ENCODE measurements at regions not wholly inside any gene's neighbourhood (a gene's known extent, or its start where the extent isn't known, plus 50 kb on each side); places are given as distances from the start of the nearest gene placed in this dataset.

DNA sequence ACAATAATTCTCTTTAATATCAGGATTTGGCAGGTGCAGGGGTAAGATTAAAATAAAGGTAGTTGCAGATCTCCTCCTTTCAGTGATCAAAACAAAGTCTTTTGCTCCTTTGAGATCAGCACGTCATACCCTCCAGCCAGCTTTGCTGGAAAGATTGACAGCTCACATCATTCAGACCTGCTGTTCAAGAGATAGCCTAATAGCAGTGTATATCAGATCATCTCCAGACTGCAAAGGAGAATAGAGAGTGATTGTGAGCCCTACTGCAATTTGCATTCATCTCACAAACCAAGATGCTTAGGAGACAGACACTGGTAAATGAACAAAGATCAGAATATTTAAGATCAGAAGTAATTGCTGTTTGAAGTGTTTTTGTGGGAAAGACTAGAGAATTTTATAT, 135.8 kb upstream of the DSEL start:
- H3K9me3 ChIP-seq (ENCODE audit: control insufficient read depth, insufficient read depth, low read length): no peaks in the 10 kb centered on the region
- H3K4me3 ChIP-seq (ENCODE audit: low read depth, low read length): no peak overlapping the region
- no peaks in the 10 kb centered on the region for H3K36me3 ChIP-seq (ENCODE audit: control insufficient read depth, insufficient read depth, low read length)
- no peak overlapping the region for H3K9ac ChIP-seq (ENCODE audit: low read depth, low read length)
- no peaks in the 10 kb centered on the region for H3K27me3 ChIP-seq (ENCODE audit: control insufficient read depth, insufficient read depth, low read length)
- peaks cover 2% of the 10 kb centered on the region for H3K4me1 ChIP-seq (ENCODE audit: control insufficient read depth, insufficient read depth, low read length)

DNA sequence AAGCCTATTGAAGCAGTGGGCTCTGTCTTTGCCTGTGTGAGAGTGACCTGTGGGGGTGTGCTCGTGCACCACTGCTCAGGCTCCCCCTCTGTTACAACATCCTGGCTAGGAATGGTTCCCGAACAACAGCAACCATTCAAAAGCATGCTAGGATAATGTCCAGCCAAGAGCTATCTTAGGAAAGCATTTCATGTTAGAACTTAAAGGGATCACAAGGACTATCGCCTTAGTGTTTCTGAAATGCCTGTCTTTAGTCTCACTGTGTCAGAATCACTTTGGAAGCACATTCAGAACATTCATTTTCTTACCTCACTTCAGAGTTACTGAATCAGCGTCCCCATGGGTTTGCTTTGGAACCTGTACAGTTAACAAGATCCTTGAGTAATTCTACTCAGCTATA, 134.9 kb upstream of the DSEL start:
- Histone ChIP-seq H3K27me3 (ENCODE audit: control insufficient read depth, insufficient read depth, low read length) (no peaks in the 10 kb centered on the region), H3K4me1 (ENCODE audit: control insufficient read depth, insufficient read depth, low read length) (peaks cover 2% of the 10 kb centered on the region), H3K9ac (ENCODE audit: low read depth, low read length) (no peak overlapping the region), H3K36me3 (ENCODE audit: control insufficient read depth, insufficient read depth, low read length) (no peaks in the 10 kb centered on the region), H3K9me3 (ENCODE audit: control insufficient read depth, insufficient read depth, low read length) (no peaks in the 10 kb centered on the region), H3K4me3 (ENCODE audit: low read depth, low read length) (no peak overlapping the region)

GRCh38 chr18:67650686-67651385, 134.3 kb upstream of the DSEL start:
- no peaks in the 10 kb centered on the region for H3K9me3 ChIP-seq (ENCODE audit: control insufficient read depth, insufficient read depth, low read length)
- no peaks in the 10 kb centered on the region for H3K27me3 ChIP-seq (ENCODE audit: control insufficient read depth, insufficient read depth, low read length)
- H3K4me1 ChIP-seq (ENCODE audit: control insufficient read depth, insufficient read depth, low read length): peaks cover 2% of the 10 kb centered on the region
- H3K36me3 ChIP-seq (ENCODE audit: control insufficient read depth, insufficient read depth, low read length): no peaks in the 10 kb centered on the region
- no peak overlapping the region for H3K9ac ChIP-seq (ENCODE audit: low read depth, low read length)
- H3K4me3 ChIP-seq (ENCODE audit: low read depth, low read length): no peak overlapping the region

DNA sequence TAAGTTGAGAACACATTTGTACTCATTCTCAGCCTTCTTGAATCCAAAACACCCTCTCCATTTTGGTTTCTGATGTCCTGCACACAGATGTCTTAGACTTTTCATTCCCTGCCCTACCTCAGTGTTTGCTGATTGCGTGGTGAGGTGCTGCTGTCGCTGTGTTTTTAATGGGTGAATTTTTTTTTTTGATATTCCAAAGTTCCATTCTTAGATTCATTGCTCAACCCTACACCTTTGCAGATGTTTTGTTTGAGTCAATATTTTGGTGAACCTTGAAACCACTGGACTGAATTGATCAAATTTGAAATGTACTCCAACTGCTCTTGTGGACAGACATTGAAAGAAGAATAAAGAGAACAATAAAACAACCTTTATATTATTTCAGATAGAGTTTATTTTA, 130.4 kb upstream of the DSEL start:
- H3K9ac ChIP-seq (ENCODE audit: low read depth, low read length): no peak overlapping the region
- H3K36me3 ChIP-seq (ENCODE audit: control insufficient read depth, insufficient read depth, low read length): no peaks in the 10 kb centered on the region
- H3K9me3 ChIP-seq (ENCODE audit: control insufficient read depth, insufficient read depth, low read length): no peaks in the 10 kb centered on the region

DNA sequence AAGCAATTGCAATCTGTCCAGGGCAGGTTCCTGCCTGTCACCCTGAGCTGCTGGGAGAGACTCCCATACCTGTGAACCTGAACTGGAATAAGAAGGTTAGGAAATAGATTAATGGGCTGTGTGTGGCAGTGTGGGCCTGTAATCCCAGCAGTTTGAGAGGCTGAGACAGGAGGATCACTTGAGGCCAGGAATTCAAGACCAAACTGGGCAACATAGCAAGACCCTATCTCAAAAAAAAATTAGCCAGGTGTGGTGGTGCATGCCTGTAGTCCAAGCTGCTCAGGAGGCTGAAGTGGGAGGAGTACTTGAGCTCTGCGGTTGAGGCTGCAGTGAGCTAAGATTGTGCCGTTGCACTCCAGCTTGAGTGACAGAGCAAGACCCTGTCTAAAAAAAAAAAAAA, 127.7 kb upstream of the DSEL start:
- H3K9ac ChIP-seq (ENCODE audit: low read depth, low read length): no peak overlapping the region
- no peak overlapping the region for H3K4me3 ChIP-seq (ENCODE audit: low read depth, low read length)
- no peaks in the 10 kb centered on the region for H3K36me3 ChIP-seq (ENCODE audit: control insufficient read depth, insufficient read depth, low read length)
- H3K4me1 ChIP-seq (ENCODE audit: control insufficient read depth, insufficient read depth, low read length): no peaks in the 10 kb centered on the region
- no peaks in the 10 kb centered on the region for H3K27me3 ChIP-seq (ENCODE audit: control insufficient read depth, insufficient read depth, low read length)
- no peaks in the 10 kb centered on the region for H3K9me3 ChIP-seq (ENCODE audit: control insufficient read depth, insufficient read depth, low read length)

More for the DNA sequence above, 130.4 kb upstream of the DSEL start:
- Histone ChIP-seq H3K4me1 (ENCODE audit: control insufficient read depth, insufficient read depth, low read length) (peaks cover 2% of the 10 kb centered on the region), H3K4me3 (ENCODE audit: low read depth, low read length) (no peak overlapping the region), H3K27me3 (ENCODE audit: control insufficient read depth, insufficient read depth, low read length) (no peaks in the 10 kb centered on the region)

- no peak overlapping the region for H3K9ac ChIP-seq (ENCODE audit: low read depth, low read length)
Observed at GRCh38 chr18:67639872-67640271, 123.4 kb upstream of the DSEL start.

DNA sequence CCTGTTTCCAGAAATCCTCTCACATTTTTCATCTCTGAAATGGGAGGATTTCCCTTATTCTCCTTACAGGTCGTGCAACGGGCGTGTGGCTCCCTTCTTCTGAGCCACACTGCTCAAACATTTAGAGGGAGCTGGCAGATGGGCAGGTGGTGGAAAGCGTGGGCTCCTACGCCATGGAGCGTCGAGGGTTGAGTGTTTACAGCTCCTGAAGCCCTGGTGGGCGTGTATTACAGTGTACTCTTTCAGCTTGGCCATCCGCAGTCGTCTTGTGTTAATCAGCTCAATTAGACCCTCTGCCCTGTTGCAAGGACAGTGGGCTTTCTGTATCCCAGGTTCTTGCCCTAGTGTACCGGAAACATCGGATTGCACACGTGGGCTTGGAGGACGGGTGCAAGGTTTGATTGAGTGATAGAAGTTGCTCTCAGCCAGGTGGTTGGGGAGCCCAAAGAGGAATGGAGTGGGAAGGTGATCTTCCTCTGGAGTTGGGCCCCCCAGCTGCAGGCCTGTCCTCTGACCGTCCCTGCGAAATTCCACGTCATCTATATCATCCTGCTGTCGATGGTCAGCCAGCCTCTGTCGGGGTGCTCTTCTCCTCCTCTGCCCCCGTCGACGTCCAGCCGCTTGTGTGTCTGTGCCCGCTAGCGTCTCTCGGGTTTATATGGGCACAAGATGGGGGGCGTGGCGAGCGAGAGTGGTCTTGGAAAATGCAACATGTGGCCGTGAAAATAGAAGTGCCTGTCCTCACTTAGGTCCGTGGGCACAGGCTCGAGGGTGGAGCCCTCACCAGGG, 120.3 kb upstream of the DSEL start:
- Histone ChIP-seq H3K36me3 (ENCODE audit: control insufficient read depth, insufficient read depth, low read length) (no peaks in the 10 kb centered on the region), H3K9me3 (ENCODE audit: control insufficient read depth, insufficient read depth, low read length) (no peaks in the 10 kb centered on the region), H3K4me1 (ENCODE audit: control insufficient read depth, insufficient read depth, low read length) (peaks cover 19% of the 10 kb centered on the region), H3K9ac (ENCODE audit: low read depth, low read length) (no peak overlapping the region), H3K4me3 (ENCODE audit: low read depth, low read length) (no peak overlapping the region), H3K27me3 (ENCODE audit: control insufficient read depth, insufficient read depth, low read length) (no peaks in the 10 kb centered on the region)

More at GRCh38 chr18:67639872-67640271, 123.4 kb upstream of the DSEL start:
- Histone ChIP-seq H3K36me3 (ENCODE audit: control insufficient read depth, insufficient read depth, low read length) (no peaks in the 10 kb centered on the region), H3K4me3 (ENCODE audit: low read depth, low read length) (no peak overlapping the region), H3K9me3 (ENCODE audit: control insufficient read depth, insufficient read depth, low read length) (no peaks in the 10 kb centered on the region), H3K27me3 (ENCODE audit: control insufficient read depth, insufficient read depth, low read length) (no peaks in the 10 kb centered on the region), H3K4me1 (ENCODE audit: control insufficient read depth, insufficient read depth, low read length) (peaks cover 5% of the 10 kb centered on the region)

- Histone ChIP-seq H3K36me3 (ENCODE audit: control insufficient read depth, insufficient read depth, low read length) (no peaks in the 10 kb centered on the region), H3K9ac (ENCODE audit: low read depth, low read length) (no peak overlapping the region)
Observed at GRCh38 chr18:67634631-67635338, 118.3 kb upstream of the DSEL start.

GRCh38 chr18:67633939-67634338, 117.4 kb upstream of the DSEL start:
- no peak overlapping the region for H3K4me3 ChIP-seq (ENCODE audit: low read depth, low read length)
- no peak overlapping the region for H3K9ac ChIP-seq (ENCODE audit: low read depth, low read length)
- H3K36me3 ChIP-seq (ENCODE audit: control insufficient read depth, insufficient read depth, low read length): no peaks in the 10 kb centered on the region
- H3K9me3 ChIP-seq (ENCODE audit: control insufficient read depth, insufficient read depth, low read length): no peaks in the 10 kb centered on the region
- H3K27me3 ChIP-seq (ENCODE audit: control insufficient read depth, insufficient read depth, low read length): no peaks in the 10 kb centered on the region
- H3K4me1 ChIP-seq (ENCODE audit: control insufficient read depth, insufficient read depth, low read length): peaks cover 19% of the 10 kb centered on the region

More at GRCh38 chr18:67634631-67635338, 118.3 kb upstream of the DSEL start:
- Histone ChIP-seq H3K4me3 (ENCODE audit: low read depth, low read length) (no peak overlapping the region), H3K4me1 (ENCODE audit: control insufficient read depth, insufficient read depth, low read length) (peaks cover 19% of the 10 kb centered on the region), H3K27me3 (ENCODE audit: control insufficient read depth, insufficient read depth, low read length) (no peaks in the 10 kb centered on the region), H3K9me3 (ENCODE audit: control insufficient read depth, insufficient read depth, low read length) (no peaks in the 10 kb centered on the region)

DNA sequence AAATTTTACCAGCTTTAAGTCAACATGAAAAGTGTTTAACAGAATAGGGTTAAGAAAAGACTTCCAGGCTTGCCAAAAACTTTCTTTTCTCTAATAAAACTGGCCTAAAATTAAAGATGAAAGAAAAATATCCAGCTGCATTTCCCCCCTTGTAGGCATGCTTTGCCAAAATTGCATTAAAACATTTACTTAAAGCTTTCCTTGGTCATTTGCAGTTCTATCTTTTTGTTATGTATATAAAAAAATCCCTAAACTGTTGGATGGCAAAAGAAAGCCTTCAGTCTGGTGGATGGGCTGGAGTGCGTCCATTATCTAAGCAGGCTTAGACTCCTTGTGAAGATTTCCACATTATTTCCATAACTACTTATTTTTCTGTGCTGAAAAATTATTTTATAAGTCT, 105.4 kb upstream of the DSEL start:
- no peak overlapping the region for H3K4me3 ChIP-seq (ENCODE audit: low read depth, low read length)
- H3K36me3 ChIP-seq (ENCODE audit: control insufficient read depth, insufficient read depth, low read length): no peaks in the 10 kb centered on the region
- H3K4me1 ChIP-seq (ENCODE audit: control insufficient read depth, insufficient read depth, low read length): no peaks in the 10 kb centered on the region
- H3K9ac ChIP-seq (ENCODE audit: low read depth, low read length): no peak overlapping the region
- no peaks in the 10 kb centered on the region for H3K9me3 ChIP-seq (ENCODE audit: control insufficient read depth, insufficient read depth, low read length)
- H3K27me3 ChIP-seq (ENCODE audit: control insufficient read depth, insufficient read depth, low read length): no peaks in the 10 kb centered on the region

DNA sequence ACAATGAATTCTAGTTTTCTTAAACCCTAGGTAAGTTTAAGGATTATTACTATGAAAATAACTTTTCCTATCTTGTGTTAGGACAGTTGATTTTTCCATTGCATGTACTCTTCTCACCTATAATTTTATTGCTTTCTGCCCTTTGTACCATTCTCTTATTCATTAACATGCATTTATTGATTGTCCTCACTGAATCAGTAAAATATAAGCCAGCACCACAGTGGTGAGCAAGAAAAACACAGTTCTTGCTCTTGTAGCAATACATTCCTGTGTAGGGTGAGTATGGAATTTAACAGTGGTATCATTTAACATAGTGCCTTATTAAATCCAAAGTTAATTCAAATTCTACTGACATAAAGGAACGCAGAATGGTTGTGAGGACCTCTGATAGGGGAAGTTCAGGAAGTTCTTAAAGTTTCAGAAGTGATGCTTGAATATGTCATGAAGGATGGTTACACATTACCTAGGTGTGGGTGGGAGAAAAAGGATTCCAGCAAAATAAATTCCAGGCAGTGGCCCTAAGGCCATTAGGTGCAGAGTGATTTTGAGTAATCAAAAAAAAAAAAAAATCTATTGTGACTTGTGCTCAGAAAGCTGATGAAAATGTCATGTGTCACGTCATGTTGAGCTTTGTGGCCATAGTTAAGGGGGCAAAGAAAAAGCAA, 104.7 kb upstream of the DSEL start:
- H3K9ac ChIP-seq (ENCODE audit: low read depth, low read length): no peak overlapping the region
- no peaks in the 10 kb centered on the region for H3K9me3 ChIP-seq (ENCODE audit: control insufficient read depth, insufficient read depth, low read length)
- H3K4me3 ChIP-seq (ENCODE audit: low read depth, low read length): no peak overlapping the region
- H3K27me3 ChIP-seq (ENCODE audit: control insufficient read depth, insufficient read depth, low read length): no peaks in the 10 kb centered on the region
- H3K36me3 ChIP-seq (ENCODE audit: control insufficient read depth, insufficient read depth, low read length): no peaks in the 10 kb centered on the region
- H3K4me1 ChIP-seq (ENCODE audit: control insufficient read depth, insufficient read depth, low read length): no peaks in the 10 kb centered on the region
